ENCODE measurements at regions not wholly inside any gene's neighbourhood (a gene's known extent, or its start where the extent isn't known, plus 50 kb on each side); places are given as distances from the start of the nearest gene placed in this dataset.
"Not testable (repeated sequence)": the region's sequence is repeated elsewhere in the genome, so short reads cannot be mapped to it uniquely, and the experiment has no call there.

GRCh38 chr18:77369644-77370043 lies 120.0 kb downstream of the GALR1 start:
- in situ Hi-C loops (cut with MboI; ENCODE audit: low sequenced_read_pairs): no loop called here

- in situ Hi-C loops (cut with MboI; ENCODE audit: low sequenced_read_pairs): no loop called here
These were observed 124.2 kb downstream of the GALR1 start for GRCh38 chr18:77373730-77374445.

- in situ Hi-C loops (cut with MboI; ENCODE audit: low sequenced_read_pairs): no loop called here
These were observed 124.8 kb downstream of the GALR1 start for GRCh38 chr18:77374446-77374805.

- in situ Hi-C loops (cut with MboI; ENCODE audit: low sequenced_read_pairs): no loop called here
These were observed 126.5 kb downstream of the GALR1 start for GRCh38 chr18:77376043-77376732.

- in situ Hi-C loops (cut with MboI; ENCODE audit: low sequenced_read_pairs): no loop called here
These were observed 127.1 kb downstream of the GALR1 start for GRCh38 chr18:77376733-77377094.

- in situ Hi-C loops (cut with MboI; ENCODE audit: low sequenced_read_pairs): no loop called here
These were observed 128.2 kb downstream of the GALR1 start for GRCh38 chr18:77377813-77378212.

- in situ Hi-C loops (cut with MboI; ENCODE audit: low sequenced_read_pairs): no loop called here
These were observed 130.4 kb downstream of the GALR1 start for GRCh38 chr18:77379976-77380509.

- in situ Hi-C loops (cut with MboI; ENCODE audit: low sequenced_read_pairs): no loop called here
These were observed 131.0 kb downstream of the GALR1 start for GRCh38 chr18:77380695-77381094.

- in situ Hi-C loops (cut with MboI; ENCODE audit: low sequenced_read_pairs): no loop called here
These were observed 142.7 kb downstream of the GALR1 start for GRCh38 chr18:77392321-77392720.

GRCh38 chr18:77393519-77393918 lies 143.9 kb downstream of the GALR1 start:
- in situ Hi-C loops (cut with MboI; ENCODE audit: low sequenced_read_pairs): no loop called here

GRCh38 chr18:77395953-77396352 lies 146.3 kb downstream of the GALR1 start:
- in situ Hi-C loops (cut with MboI; ENCODE audit: low sequenced_read_pairs): no loop called here

- in situ Hi-C loops (cut with MboI; ENCODE audit: low sequenced_read_pairs): no loop called here
These were observed 147.4 kb downstream of the GALR1 start for GRCh38 chr18:77397056-77397455.

- in situ Hi-C loops (cut with MboI; ENCODE audit: low sequenced_read_pairs): no loop called here
These were observed 148.0 kb downstream of the GALR1 start for GRCh38 chr18:77397617-77398016.

- in situ Hi-C loops (cut with MboI; ENCODE audit: low sequenced_read_pairs): no loop called here
These were observed 150.9 kb downstream of the GALR1 start for GRCh38 chr18:77400561-77400960.

- in situ Hi-C loops (cut with MboI; ENCODE audit: low sequenced_read_pairs): no loop called here
These were observed 151.5 kb downstream of the GALR1 start for GRCh38 chr18:77401173-77401572.

- in situ Hi-C loops (cut with MboI; ENCODE audit: low sequenced_read_pairs): no loop called here
These were observed 154.4 kb downstream of the GALR1 start for GRCh38 chr18:77403969-77404535.

- in situ Hi-C loops (cut with MboI; ENCODE audit: low sequenced_read_pairs): no loop called here
These were observed 155.4 kb downstream of the GALR1 start for GRCh38 chr18:77405096-77405495.

GRCh38 chr18:77407733-77408132 lies 158.1 kb downstream of the GALR1 start:
- in situ Hi-C loops (cut with MboI; ENCODE audit: low sequenced_read_pairs): no loop called here

- in situ Hi-C loops (cut with MboI; ENCODE audit: low sequenced_read_pairs): not testable (repeated sequence)
These were observed 171.9 kb downstream of the GALR1 start for GRCh38 chr18:77421546-77421945.

GRCh38 chr18:77422974-77423867 lies 173.6 kb downstream of the GALR1 start:
- in situ Hi-C loops (cut with MboI; ENCODE audit: low sequenced_read_pairs): no loop called here

GRCh38 chr18:77433076-77433475 lies 183.4 kb downstream of the GALR1 start:
- in situ Hi-C loops (cut with MboI; ENCODE audit: low sequenced_read_pairs): no loop called here

Data from HL-60/S4 treated with phorbol 12-myristate 13-acetate at 8.2 ng/mL for 4 days and 3 days (cell line).